ENCODE measurements at regions not wholly inside any gene's neighbourhood (a gene's known extent, or its start where the extent isn't known, plus 50 kb on each side); places are given as distances from the start of the nearest gene placed in this dataset.
"Not testable (repeated sequence)": the region's sequence is repeated elsewhere in the genome, so short reads cannot be mapped to it uniquely, and the experiment has no call there.

DNA sequence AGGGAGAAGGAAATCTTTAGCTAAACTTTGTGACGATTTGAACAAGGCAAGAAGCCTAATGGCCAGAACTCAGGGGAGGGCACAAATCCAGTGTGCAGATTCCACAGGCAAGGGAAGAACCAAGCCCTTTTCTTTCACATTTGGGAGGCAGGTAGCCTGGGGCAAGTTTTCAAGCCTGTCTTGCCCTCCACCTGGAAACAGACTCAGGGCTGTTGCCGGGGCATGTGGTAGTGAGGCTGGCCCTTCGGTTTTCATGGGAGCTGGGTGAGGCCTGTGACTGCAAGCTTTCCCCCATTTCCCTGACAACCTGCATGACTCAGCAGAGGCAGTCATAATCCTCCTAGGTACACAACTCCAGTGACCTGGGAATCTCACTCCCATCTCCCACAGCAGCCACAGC is 331.6 kb upstream of the ACTRT1 start:
- not testable (repeated sequence) for TF ChIP-seq POLR2A (IDR thresholded peaks at IDR 0.05; ENCODE audit: low read length); GATA1 (IDR thresholded peaks at IDR 0.05; ENCODE audit: low read depth, low read length)
